A549 (cell line): ENCODE measurements at regions not wholly inside any gene's neighbourhood (a gene's known extent, or its start where the extent isn't known, plus 50 kb on each side); places are given as distances from the start of the nearest gene placed in this dataset.

Source experiments
- BHLHE40 ChIP-seq: IDR thresholded peaks from 2 replicates; pipeline ENCODE4 v1.6.1; 2012; ENCODE audit warnings: low read depth, low read length, inconsistent platforms
- EP300 ChIP-seq, 2 experiments: fragments of >200 bp; sonication (Bioruptor Twin); formaldehyde crosslinking; IDR thresholded peaks; 2 replicates in 1 of 2; 3 replicates in 1 of 2; pipeline ENCODE4 v1.6.1; 2016 to 2017
- MAZ ChIP-seq: fragments of 150-350 bp; IDR thresholded peaks from 2 replicates; pipeline ENCODE4 v1.6.1; 2014; ENCODE audit warnings: antibody characterized with exemption, low read depth, low read length, borderline replicate concordance
- POLR2AphosphoS2 ChIP-seq: conservative IDR thresholded peaks from 2 replicates; pipeline ENCODE4 v1.6.1; 2012; ENCODE audit warnings: low read length, improper control_type of control experiment, inconsistent platforms
- REST ChIP-seq: fragments of 200-600 bp; sonication (generic); IDR thresholded peaks from 2 replicates; pipeline ENCODE4 v1.6.1; 2016; ENCODE audit warnings: antibody characterized with exemption, mild to moderate bottlenecking, moderate library complexity
- RNF2 ChIP-seq: fragments of 200-600 bp; sonication (generic); IDR thresholded peaks from 2 replicates; pipeline ENCODE4 v1.6.1; 2016; ENCODE audit warnings: low read depth, mild to moderate bottlenecking, antibody characterized with exemption, moderate library complexity, borderline replicate concordance
- SMC3 ChIP-seq: fragments of >200 bp; sonication (Bioruptor Twin); formaldehyde crosslinking; IDR thresholded peaks from 3 replicates; pipeline ENCODE4 v1.6.1; 2018; ENCODE audit warnings: inconsistent platforms
- ZNF302 ChIP-seq: fragments of 250-450 bp; sonication (Bioruptor Pico); IDR thresholded peaks from 2 replicates; pipeline ENCODE4 v1.9.0; 2021; ENCODE audit warnings: inconsistent platforms, mild to moderate bottlenecking, moderate library complexity
- TF ChIP-seq, protein P1 (sequence below): fragments of >200 bp; sonication (Bioruptor Twin); formaldehyde crosslinking; IDR thresholded peaks from 3 replicates; pipeline ENCODE4 v1.5.1; 2016
- TF ChIP-seq, protein P2 (sequence below): fragments of 250-450 bp; sonication (Bioruptor Pico); IDR thresholded peaks from 2 replicates; pipeline ENCODE4 v1.5.0; 2021; ENCODE audit warnings: mild to moderate bottlenecking, moderate library complexity, borderline replicate concordance
- TF ChIP-seq, protein P3 (sequence below): IDR thresholded peaks from 2 replicates; pipeline ENCODE4 v1.6.1; 2012

GRCh38 chr2:66192888-66193287, 242.0 kb upstream of the MEIS1 start:
- no peak for TF ChIP-seq POLR2AphosphoS2
- TF ChIP-seq, protein P1, sequence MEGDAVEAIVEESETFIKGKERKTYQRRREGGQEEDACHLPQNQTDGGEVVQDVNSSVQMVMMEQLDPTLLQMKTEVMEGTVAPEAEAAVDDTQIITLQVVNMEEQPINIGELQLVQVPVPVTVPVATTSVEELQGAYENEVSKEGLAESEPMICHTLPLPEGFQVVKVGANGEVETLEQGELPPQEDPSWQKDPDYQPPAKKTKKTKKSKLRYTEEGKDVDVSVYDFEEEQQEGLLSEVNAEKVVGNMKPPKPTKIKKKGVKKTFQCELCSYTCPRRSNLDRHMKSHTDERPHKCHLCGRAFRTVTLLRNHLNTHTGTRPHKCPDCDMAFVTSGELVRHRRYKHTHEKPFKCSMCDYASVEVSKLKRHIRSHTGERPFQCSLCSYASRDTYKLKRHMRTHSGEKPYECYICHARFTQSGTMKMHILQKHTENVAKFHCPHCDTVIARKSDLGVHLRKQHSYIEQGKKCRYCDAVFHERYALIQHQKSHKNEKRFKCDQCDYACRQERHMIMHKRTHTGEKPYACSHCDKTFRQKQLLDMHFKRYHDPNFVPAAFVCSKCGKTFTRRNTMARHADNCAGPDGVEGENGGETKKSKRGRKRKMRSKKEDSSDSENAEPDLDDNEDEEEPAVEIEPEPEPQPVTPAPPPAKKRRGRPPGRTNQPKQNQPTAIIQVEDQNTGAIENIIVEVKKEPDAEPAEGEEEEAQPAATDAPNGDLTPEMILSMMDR = no peak
- TF ChIP-seq REST = no peak
- no peak for TF ChIP-seq RNF2
- TF ChIP-seq, protein P2, sequence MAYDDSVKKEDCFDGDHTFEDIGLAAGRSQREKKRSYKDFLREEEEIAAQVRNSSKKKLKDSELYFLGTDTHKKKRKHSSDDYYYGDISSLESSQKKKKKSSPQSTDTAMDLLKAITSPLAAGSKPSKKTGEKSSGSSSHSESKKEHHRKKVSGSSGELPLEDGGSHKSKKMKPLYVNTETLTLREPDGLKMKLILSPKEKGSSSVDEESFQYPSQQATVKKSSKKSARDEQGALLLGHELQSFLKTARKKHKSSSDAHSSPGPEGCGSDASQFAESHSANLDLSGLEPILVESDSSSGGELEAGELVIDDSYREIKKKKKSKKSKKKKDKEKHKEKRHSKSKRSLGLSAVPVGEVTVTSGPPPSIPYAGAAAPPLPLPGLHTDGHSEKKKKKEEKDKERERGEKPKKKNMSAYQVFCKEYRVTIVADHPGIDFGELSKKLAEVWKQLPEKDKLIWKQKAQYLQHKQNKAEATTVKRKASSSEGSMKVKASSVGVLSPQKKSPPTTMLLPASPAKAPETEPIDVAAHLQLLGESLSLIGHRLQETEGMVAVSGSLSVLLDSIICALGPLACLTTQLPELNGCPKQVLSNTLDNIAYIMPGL (CRISPR knock-in tag) = no peak
- no peak for TF ChIP-seq ZNF302 (CRISPR knock-in tag)
- no peak for TF ChIP-seq BHLHE40
- no peak for TF ChIP-seq EP300 (IDR thresholded peaks at IDR 0.05)
- TF ChIP-seq MAZ = no peak
- no peak for TF ChIP-seq SMC3
- TF ChIP-seq, protein P3, sequence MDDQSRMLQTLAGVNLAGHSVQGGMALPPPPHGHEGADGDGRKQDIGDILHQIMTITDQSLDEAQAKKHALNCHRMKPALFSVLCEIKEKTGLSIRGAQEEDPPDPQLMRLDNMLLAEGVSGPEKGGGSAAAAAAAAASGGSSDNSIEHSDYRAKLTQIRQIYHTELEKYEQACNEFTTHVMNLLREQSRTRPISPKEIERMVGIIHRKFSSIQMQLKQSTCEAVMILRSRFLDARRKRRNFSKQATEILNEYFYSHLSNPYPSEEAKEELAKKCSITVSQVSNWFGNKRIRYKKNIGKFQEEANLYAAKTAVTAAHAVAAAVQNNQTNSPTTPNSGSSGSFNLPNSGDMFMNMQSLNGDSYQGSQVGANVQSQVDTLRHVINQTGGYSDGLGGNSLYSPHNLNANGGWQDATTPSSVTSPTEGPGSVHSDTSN = no peak
